Left colon (tissue), 2 donors: ENCODE measurements at regions not wholly inside any gene's neighbourhood (a gene's known extent, or its start where the extent isn't known, plus 50 kb on each side); places are given as distances from the start of the nearest gene placed in this dataset.
"Not testable (repeated sequence)": the region's sequence is repeated elsewhere in the genome, so short reads cannot be mapped to it uniquely, and the experiment has no call there.

Experiments used
- ATAC-seq: fragments of 200-7000 bp; cut with Tn5 transposase; one replicate; pipeline ENCODE4 v1.9.1; 2020; ENCODE audit warnings: mild to moderate bottlenecking, moderate library complexity
- DNase-seq, 2 donors: peaks; one replicate each; pipeline ENCODE4 v3.0.0-alpha.2; 2020
- intact Hi-C, 2 donors: fragments of 100-400 bp; cut with DNase I in 1 of 2; cut with micrococcal nuclease in 1 of 2; formaldehyde crosslinking; loops; one replicate each; pipeline versions ENCODE4 v1.11.2 to v1.14.0; 2022; cut with DNase I, micrococcal nuclease
- donor health status: DM: no; HTN: no; CAD: no.
- donor health status: DM: yes; HTN: yes; CAD: no.

DNA sequence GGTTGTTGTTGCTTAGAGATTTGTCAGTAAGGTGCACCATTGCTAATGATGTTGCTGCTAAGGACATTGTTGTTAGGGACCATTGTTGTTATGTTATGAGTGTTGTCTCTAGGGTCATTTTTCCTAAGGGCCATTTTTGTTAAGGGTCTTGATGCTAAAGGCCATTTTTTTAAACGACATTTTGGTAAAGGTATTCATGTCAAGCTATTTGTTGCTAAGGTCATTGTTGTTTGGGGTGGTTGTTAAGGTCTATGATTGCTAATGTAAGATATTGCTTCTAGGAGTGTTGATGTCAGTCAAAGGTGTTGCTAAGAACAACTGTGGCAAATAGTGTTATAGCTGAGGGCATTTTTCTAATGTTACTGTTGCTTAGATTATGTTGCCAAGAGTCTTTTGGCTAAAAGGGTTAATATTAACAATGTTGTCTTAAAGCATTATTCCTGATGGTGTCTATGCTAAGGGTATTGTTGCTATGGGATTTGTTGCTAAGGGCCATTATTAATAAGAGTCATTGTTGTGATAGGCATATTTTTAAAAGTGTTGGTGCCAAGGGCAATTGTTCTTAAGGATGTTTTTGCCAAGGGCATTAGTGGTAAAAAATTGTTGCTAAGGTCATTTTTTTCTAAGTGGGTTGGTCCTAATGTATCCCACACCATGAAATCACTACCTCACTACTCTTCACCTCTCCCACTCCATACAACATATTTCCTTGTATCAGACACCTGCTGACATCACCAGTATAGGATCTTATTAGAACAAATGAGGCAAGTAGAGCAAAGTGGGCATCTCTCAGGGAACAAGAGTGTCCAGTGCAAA lies 56.2 kb downstream of the SPATA31A6 start:
- DNase-seq, ATAC-seq: not testable (repeated sequence)

DNA sequence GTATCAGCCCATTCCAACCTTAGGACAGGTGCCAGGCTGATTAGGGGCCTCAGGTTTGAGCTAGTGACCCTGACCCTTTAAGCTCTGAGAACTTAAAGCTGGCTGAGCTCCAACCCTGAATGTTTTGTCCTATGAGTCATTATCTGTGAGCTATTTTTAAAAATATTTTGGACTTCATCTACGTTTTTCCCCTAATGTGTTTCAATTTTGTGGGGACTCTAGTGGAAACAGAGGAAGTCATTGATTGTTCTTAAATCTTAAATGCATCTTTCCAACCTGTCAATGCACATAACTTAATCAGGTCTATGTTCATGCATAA lies 56.8 kb downstream of the SPATA31A6 start:
- DNase-seq, ATAC-seq, intact Hi-C loops: not testable (repeated sequence)

More for the DNA sequence above, 56.2 kb downstream of the SPATA31A6 start:
- intact Hi-C loops: not testable (repeated sequence)

DNA sequence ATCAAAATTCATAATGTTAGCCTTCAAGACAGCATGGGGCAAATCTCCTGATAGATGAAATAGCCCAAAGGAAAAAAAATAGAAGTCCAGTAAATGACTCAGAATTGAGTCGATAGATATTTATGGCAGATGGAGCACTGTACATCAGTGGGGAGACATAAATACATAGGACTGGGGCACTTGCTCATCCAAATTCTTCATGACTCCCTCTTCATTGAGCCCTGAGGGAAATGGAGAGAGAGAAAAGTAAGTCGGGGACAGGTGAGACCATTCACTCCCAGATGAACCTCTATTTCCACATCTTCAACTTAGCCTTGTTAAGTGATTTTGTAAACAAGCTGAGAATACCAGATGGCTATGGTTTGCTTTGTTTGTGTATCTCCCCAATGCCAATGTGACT lies 59.8 kb downstream of the SPATA31A6 start:
- DNase-seq, intact Hi-C loops, ATAC-seq: not testable (repeated sequence)

DNA sequence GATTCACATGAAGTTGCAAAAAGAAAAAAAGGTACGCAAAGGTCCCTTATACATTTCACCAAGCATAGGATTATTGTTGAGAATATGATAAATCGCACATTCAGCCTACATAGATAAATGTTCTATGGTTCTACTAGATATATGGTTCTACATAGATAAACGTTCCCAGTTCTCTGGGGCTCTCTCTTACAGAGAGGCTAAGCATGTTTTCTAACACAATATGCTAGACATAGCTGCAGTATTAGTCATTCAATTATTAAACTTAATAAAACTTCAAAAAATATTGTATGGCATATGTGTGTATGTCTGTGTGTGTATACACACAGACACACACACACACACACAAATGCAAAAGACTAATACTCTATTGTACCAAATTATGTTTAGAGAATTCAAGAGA lies 60.4 kb downstream of the SPATA31A6 start:
- intact Hi-C loops, ATAC-seq: not testable (repeated sequence)

DNA sequence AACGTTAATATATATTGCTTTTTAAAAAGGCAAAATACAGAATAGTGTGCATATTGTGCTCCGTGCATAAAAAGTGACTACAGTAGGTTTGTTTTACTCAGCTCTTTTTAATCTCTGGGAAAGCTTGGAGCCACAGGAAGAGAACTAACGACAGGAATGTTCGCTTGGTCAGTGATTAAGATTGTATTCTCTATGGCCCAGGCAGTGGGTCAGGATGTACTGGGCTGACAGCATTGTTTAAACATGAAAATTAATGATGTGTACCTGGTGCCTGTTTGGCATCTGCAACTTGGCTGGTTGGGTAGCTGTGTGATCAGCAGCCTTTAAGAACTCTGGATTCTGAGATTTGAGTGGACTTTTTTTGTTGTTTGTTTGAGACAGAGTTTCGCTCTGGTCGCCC lies 85.3 kb downstream of the SPATA31A6 start:
- intact Hi-C loops, DNase-seq, ATAC-seq: not testable (repeated sequence)

More for the DNA sequence above, 60.4 kb downstream of the SPATA31A6 start:
- not testable (repeated sequence) for DNase-seq

DNA sequence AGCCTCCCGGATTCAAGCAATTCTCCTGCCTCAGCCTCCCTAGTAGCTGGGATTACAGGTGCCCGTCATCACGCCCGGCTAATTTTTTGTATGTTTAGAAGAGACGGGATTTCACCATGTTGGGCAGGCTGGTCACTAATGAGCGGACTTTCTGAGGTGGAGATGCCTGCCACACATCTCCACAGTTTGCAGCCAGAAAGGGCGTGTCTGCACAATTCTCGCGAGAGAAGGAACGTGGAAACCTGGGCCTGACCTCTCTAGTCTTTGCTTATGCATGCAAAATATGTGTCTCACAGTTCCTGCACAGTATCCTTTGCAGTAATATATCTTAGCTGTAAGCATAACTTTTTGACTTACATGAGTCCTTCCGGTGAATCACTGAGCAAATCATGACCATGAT lies 85.7 kb downstream of the SPATA31A6 start:
- ATAC-seq, intact Hi-C loops, DNase-seq: not testable (repeated sequence)

DNA sequence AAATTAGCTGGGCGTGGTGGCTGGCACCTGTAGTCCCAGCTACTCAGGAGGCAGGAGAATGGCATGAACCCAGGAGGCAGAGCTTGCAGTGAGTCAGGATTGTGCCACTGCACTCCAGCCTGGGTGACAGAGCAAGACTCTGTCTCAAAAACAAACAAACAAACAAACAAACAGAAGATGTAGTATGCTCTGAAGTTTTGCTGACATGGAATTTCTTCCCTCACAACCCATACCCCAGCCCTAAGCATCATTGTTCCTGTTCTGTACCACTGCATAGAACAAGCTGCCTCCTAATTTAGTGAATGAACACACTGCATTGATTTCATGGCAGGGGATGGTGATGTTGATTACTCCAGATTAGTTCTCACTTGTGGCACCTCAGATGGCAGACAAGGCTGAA lies 89.7 kb downstream of the SPATA31A6 start:
- DNase-seq, ATAC-seq, intact Hi-C loops: not testable (repeated sequence)

DNA sequence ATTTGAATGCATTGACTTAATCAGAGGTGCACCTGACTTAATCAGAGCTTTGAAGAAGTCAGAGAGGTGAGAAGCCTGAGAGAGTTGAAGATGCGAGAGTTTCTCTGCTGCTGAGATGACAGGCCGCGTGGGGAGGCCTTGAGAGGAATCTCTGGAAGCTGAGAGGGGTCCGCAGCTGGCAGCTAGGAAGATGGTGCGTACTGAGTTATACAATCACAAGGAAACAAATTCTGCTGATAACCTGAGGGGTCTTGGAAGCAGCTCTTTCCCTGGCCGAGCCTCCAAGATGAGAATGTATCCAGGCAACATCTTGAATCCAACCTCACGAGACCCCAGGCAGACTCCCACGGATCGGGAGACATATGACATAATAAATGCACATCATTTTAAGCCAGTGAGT lies 91.7 kb downstream of the SPATA31A6 start:
- intact Hi-C loops: no loop called here
- ATAC-seq: no peak
- DNase-seq: no peak

DNA sequence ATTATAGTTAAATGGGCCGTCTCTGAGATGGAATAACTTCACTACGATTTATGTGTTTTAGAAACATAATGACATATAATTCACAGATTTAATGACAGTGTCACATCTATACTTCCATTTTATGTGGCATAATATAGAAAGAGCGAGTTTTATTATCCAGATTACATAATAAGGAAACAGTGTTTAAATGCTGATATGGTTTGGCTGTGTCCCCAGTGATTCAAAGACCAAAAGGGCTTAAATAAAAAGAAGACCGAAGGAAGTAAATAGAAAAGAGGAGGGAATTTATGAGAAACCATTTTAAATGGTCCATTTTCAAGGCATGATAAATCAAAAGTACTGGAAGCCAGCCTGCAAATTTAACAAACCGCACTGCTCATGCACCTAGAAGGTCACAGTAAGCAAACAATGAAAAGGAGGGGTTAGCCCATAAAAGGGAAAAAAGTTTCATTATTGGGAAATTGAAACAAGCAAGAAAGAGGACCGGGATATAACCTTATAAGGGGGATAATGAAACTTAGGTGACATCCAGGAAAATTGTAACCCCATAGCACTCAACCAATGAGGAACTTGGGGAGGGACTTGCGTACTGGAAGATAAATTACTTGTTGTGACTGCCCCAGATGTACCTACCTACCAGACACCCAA lies 99.2 kb downstream of the SPATA31A6 start:
- intact Hi-C loops, DNase-seq: not testable (repeated sequence)
- ATAC-seq: peak; percentile 98

DNA sequence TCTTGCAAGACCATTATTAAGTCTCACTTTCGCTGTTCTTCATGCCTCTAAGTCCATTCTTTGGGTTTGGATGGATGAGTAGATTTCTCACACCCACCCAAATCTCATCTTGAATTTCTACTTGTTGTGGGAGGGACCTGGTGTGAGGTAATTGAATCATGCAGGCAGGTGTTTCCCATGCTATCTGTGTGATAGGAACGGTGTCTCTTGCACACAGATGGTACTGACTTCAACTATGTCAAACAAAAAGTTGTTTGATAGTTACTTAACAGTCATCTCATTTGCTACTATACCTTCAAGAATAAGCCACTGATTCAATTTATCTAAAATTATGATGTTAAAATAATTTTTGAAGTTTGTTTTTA lies 99.7 kb downstream of the SPATA31A6 start:
- ATAC-seq: peak; percentile 37
- intact Hi-C loops, DNase-seq: not testable (repeated sequence)

DNA sequence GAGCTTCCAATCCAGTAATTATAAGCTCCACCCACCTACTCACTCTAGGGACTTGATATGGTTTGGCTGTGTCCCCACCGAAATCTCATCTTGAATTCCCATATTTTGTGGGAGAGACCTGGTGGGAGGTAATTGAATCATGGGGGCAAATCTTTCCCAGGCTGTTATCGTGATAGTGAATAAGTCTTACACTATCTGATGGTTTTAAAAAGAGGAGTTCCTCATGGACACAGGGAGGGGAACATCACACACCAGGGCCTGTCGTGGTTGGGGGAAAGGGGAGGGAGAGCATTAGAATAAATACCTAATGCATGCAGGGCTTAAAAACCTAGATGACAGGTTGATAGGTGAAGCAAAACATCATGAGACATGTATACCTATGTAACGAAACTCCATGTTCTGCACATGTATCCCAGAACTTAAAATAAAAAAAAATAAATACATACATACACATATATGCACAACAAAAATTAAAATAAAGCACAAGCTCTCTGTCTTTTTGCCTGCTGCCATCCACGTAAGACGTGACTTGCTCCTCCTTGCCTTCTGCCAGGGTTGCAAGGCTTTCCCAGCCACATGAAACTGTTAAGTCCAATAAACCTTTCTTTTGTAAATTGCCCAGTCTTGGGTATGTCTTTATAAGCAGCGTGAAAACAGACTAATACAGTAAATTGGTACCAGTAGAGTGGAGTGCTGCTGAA lies 102.8 kb downstream of the SPATA31A6 start:
- ATAC-seq, DNase-seq, intact Hi-C loops: not testable (repeated sequence)

DNA sequence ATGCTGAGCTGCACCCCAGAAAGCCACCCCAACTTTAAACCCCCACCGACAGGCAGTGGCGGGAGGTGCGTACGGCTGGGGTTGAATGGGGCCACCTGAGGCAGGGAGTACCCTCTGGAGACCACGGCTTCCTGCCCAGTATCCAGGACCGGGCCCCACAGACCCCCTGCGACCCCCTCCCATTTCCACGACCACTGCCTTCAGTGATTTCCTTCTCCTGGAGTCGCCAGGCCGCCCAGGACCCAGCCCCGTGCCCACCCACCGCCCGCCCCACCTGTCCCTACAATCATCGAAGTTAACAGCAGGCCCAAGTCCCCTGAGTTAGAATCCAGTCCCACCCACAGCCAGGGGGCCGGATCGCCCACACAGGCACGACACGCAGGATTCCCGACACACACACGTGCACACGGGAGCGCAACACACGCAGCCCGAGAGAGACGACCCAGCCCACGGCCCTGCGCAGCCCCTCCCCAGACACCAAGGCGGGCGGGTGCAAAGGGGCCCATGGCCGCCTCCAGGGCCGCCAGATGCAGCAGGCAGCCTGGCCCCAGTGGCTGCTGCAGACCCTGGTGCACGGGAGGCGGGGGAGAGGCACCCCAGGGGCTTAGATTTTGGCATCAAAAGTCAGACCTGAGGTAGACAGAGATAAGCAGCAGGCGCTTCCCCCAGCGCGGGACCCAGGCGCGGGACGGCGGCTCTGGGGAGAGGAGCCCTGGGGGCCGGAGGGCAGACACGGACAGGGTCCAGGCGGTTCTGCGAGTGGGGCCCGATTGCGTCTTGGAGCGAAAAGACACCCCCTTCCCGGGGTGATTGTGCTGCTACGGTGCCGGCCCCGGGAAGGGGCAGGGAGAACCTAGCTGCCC lies 104.8 kb downstream of the SPATA31A6 start:
- intact Hi-C loops, DNase-seq, ATAC-seq: not testable (repeated sequence)

DNA sequence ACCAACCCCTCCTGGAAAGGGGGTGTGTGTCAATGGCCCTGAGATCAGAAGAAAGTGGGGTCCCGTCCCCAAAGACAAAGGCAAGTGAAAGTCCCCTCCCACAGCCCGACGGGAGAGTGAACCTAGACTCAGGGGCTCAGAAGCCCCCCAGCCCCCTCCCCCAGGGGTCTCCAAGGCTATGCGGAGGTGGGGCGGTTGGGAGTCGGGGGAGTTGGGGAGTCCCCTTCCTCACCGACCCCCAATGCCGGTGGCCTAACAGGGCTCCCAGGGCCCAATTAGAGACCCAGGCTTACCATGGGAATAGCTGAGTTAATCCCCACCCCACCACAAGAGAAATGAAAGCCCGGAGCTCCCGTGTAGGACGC lies 105.4 kb downstream of the SPATA31A6 start:
- intact Hi-C loops, DNase-seq, ATAC-seq: not testable (repeated sequence)

DNA sequence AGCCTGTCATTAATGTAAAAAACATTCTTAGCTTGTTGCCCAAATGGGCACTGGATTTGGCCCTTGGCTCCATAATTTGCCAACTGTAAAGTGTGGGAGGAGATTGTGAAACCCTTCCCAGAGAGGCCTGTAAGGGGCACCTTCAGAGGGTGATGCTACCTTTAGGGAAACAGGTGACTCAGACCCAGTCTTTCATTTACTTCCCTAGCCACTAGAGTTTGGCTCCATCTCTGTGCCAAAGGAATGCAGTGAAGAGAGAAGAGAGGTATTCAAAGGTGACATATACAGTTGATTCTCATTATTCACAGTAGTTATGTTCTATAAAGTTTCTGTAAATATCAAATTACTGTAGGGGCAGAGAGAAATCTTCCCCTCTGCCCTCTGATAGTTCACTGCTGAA lies 116.7 kb downstream of the SPATA31A6 start:
- intact Hi-C loops, DNase-seq, ATAC-seq: not testable (repeated sequence)

DNA sequence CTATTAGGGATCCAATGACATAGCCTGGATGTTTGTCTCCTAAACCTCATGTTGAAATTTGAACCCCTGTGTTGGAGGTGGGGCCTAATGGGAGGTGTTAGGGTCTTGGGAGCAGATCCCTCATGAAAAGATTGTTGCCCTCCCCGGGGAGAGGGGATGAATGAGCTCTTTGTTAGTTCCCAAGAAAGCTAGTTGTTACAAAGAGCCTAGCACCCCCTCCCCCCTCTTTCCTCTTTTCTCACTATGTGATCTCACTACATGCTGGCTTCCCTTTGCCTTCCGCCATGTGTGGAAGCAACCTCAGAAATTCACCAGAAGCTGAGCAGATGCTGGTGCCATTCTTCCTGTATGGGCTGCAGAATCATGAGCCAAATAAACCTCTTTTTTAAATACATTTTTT lies 123.2 kb downstream of the SPATA31A6 start:
- DNase-seq, ATAC-seq, intact Hi-C loops: not testable (repeated sequence)

DNA sequence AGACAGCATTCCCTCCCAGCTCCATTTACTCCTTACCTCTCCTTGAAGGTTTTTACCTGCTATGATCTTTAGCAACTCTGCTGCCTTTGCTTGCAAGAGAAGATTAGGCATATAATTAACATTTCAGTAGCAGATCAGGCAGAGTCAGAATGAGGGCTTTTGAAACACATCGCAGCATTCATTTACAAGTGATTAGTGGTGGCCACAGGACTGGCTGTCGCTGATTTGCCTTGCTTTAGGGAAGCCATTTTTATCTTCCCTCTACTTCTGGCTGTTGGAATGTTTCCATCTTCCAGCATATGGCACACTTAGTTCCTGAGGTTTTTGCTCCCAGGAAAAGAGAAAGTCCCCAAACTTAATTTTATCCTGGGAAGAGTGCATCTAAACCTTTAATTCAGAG lies 124.0 kb downstream of the SPATA31A6 start:
- ATAC-seq, intact Hi-C loops, DNase-seq: not testable (repeated sequence)

DNA sequence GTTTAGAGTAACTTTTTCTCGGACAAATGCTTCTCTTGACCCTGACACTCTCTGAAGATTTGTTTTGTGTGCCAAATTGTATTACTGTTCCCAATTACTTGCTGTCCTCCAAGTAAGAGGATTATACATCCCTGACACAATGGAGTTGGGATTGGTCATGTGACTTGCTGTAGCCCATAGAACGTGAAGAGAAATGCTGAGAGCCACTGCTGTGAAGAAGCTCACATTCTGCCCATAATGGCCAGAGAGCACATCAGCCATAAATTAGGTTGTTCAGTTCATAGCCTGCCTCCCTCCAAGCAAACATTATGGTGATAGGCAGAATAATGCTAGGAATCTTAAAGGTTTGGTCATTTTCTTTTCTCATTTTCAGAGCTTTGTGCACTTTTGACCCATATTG lies 127.5 kb downstream of the SPATA31A6 start:
- ATAC-seq, intact Hi-C loops, DNase-seq: not testable (repeated sequence)

DNA sequence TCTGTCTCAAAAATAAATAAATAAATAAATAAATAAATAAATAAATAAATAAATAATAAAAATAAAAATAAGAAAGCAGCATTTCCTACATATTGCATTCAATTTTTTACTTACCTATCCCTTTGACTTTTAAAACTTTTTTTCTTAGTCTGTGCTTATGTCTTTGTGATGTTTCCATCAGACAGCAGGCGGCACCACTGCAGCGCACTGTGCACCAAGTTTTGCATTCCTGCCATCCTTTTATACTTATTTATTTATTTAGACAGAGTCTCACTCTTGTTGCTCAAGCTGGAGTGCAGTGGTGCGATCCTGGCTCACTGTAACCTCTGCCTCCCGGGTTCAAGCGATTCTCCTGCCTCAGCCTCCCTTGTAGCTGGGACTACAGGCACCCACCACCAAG lies 132.6 kb downstream of the SPATA31A6 start:
- intact Hi-C loops, DNase-seq, ATAC-seq: not testable (repeated sequence)
